ENCODE measurements at regions not wholly inside any gene's neighbourhood (a gene's known extent, or its start where the extent isn't known, plus 50 kb on each side); places are given as distances from the start of the nearest gene placed in this dataset.

DNA sequence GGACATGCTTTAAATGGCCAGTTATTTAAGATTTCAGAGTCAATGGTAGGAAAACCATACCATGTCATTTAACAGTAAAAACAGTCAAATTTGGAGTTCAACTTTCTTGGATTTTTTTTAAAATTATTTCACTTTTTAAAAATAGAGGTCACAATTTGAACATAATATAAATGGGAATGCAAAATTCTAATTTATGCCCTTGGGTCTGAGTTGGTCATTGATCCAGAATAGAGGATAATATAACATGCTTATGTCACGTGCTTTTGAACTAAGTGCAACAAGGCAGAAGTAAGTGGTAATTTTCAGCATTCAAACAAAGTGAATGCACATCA is 113.1 kb upstream of the SLC35F3 start:
- H3K36me3 ChIP-seq (ENCODE audit: insufficient read depth, low read length) = no peaks in the 10 kb centered on the region
- TF ChIP-seq EZH2 (IDR thresholded peaks at IDR 0.05; ENCODE audit: borderline replicate concordance, low read depth, low read length, severe bottlenecking) = no peak
- TF ChIP-seq, protein P1, sequence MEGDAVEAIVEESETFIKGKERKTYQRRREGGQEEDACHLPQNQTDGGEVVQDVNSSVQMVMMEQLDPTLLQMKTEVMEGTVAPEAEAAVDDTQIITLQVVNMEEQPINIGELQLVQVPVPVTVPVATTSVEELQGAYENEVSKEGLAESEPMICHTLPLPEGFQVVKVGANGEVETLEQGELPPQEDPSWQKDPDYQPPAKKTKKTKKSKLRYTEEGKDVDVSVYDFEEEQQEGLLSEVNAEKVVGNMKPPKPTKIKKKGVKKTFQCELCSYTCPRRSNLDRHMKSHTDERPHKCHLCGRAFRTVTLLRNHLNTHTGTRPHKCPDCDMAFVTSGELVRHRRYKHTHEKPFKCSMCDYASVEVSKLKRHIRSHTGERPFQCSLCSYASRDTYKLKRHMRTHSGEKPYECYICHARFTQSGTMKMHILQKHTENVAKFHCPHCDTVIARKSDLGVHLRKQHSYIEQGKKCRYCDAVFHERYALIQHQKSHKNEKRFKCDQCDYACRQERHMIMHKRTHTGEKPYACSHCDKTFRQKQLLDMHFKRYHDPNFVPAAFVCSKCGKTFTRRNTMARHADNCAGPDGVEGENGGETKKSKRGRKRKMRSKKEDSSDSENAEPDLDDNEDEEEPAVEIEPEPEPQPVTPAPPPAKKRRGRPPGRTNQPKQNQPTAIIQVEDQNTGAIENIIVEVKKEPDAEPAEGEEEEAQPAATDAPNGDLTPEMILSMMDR (IDR thresholded peaks at IDR 0.05; ENCODE audit: borderline replicate concordance, extremely low read depth, low read length, poor library complexity, severe bottlenecking) = no peak
- H3K4me1 ChIP-seq (ENCODE audit: insufficient read depth, low read length) = no peaks in the 10 kb centered on the region
- no peak overlapping the region for H3K27ac ChIP-seq (ENCODE audit: low read length)
- H4K20me1 ChIP-seq (ENCODE audit: insufficient read depth, low read length) = no peaks in the 10 kb centered on the region
- no peak overlapping the region for H3K4me3 ChIP-seq (ENCODE audit: low read depth in 1 of 2, low read length in 2 of 2)
- no peaks in the 10 kb centered on the region for H3K27me3 ChIP-seq (ENCODE audit: insufficient read depth, low read length, poor library complexity)
- H3K9ac ChIP-seq (ENCODE audit: low read depth, low read length) = no peak overlapping the region
- ATAC-seq (ENCODE audit: insufficient read depth, low read depth) (no peak), DNase-seq (no peak)
- H3K4me2 ChIP-seq (ENCODE audit: insufficient read depth, low read length) = no peak overlapping the region
- no peaks in the 10 kb centered on the region for H3K9me3 ChIP-seq (ENCODE audit: insufficient read depth, low read length, severe bottlenecking)
- H3K79me2 ChIP-seq (ENCODE audit: insufficient read depth, low read length) = no peaks in the 10 kb centered on the region
- H2AFZ ChIP-seq (ENCODE audit: low read depth, low read length) = no peak overlapping the region

- Histone ChIP-seq H3K4me1 (ENCODE audit: insufficient read depth, low read length) (no peaks in the 10 kb centered on the region), H2AFZ (ENCODE audit: low read depth, low read length) (no peak overlapping the region), H3K27me3 (ENCODE audit: insufficient read depth, low read length, poor library complexity) (no peaks in the 10 kb centered on the region), H3K9ac (ENCODE audit: low read depth, low read length) (no peak overlapping the region), H3K79me2 (ENCODE audit: insufficient read depth, low read length) (no peaks in the 10 kb centered on the region), H3K4me2 (ENCODE audit: insufficient read depth, low read length) (no peak overlapping the region), H3K27ac (ENCODE audit: low read length) (no peak overlapping the region), H3K4me3 (ENCODE audit: low read depth in 1 of 2, low read length in 2 of 2) (no peak overlapping the region), H3K9me3 (ENCODE audit: insufficient read depth, low read length, severe bottlenecking) (no peaks in the 10 kb centered on the region), H4K20me1 (ENCODE audit: insufficient read depth, low read length) (no peaks in the 10 kb centered on the region), H3K36me3 (ENCODE audit: insufficient read depth, low read length) (no peaks in the 10 kb centered on the region)
- DNase-seq = no peak
- no peak for ATAC-seq (ENCODE audit: insufficient read depth, low read depth)
- no peak for TF ChIP-seq EZH2 (IDR thresholded peaks at IDR 0.05; ENCODE audit: borderline replicate concordance, low read depth, low read length, severe bottlenecking)
These were observed 112.8 kb upstream of the SLC35F3 start for GRCh38 chr1:233791721-233792120.

- no peak overlapping the region for H3K4me2 ChIP-seq (ENCODE audit: insufficient read depth, low read length)
These were observed 109.6 kb upstream of the SLC35F3 start for GRCh38 chr1:233794863-233795262.

DNA sequence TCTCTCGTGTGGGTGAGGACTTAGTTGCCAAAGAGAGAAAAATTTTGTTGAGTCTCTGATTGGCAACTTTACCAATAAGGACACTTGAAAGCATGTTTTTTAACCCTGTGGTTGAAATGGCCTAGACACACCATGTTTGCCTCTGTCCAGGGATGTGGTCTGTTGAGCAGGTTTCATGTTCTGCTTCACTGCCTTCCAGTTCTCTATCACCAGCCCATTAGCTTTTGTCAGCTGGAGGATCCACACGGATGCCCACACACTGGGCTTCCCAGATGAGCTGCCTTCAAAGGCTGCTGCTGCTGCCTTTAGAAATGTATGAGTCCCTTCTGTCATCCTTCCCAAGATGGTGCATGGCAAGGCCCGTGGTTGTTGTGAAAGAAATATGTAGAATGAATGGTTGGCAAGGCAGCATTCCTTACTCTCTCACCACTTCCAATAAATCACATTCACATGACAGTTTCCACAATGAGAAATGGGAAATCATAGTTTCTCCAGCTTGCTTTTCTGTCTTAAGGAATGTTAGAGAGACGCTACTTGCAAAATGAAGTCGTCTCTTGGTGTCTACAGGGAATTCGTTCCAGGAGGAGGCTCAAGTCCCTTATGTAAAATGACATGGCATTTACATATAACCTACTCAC is 108.2 kb upstream of the SLC35F3 start:
- H3K4me2 ChIP-seq (ENCODE audit: insufficient read depth, low read length) = no peak overlapping the region
- no peaks in the 10 kb centered on the region for H3K36me3 ChIP-seq (ENCODE audit: insufficient read depth, low read length)
- H3K4me3 ChIP-seq (ENCODE audit: low read depth in 1 of 2, low read length in 2 of 2) = no peak overlapping the region
- H3K79me2 ChIP-seq (ENCODE audit: insufficient read depth, low read length) = no peaks in the 10 kb centered on the region
- H4K20me1 ChIP-seq (ENCODE audit: insufficient read depth, low read length) = no peaks in the 10 kb centered on the region
- no peak for ATAC-seq (ENCODE audit: insufficient read depth, low read depth)
- H3K9ac ChIP-seq (ENCODE audit: low read depth, low read length) = no peak overlapping the region
- no peaks in the 10 kb centered on the region for H3K9me3 ChIP-seq (ENCODE audit: insufficient read depth, low read length, severe bottlenecking)
- TF ChIP-seq, protein P1 (IDR thresholded peaks at IDR 0.05; ENCODE audit: borderline replicate concordance, extremely low read depth, low read length, poor library complexity, severe bottlenecking) = no peak
- no peak for TF ChIP-seq EZH2 (IDR thresholded peaks at IDR 0.05; ENCODE audit: borderline replicate concordance, low read depth, low read length, severe bottlenecking)
- no peak overlapping the region for H3K27ac ChIP-seq (ENCODE audit: low read length)
- no peaks in the 10 kb centered on the region for H3K27me3 ChIP-seq (ENCODE audit: insufficient read depth, low read length, poor library complexity)
- no peaks in the 10 kb centered on the region for H3K4me1 ChIP-seq (ENCODE audit: insufficient read depth, low read length)
- DNase-seq = no peak
- no peak overlapping the region for H2AFZ ChIP-seq (ENCODE audit: low read depth, low read length)

More at GRCh38 chr1:233794863-233795262, 109.6 kb upstream of the SLC35F3 start:
- Histone ChIP-seq H3K36me3 (ENCODE audit: insufficient read depth, low read length) (no peaks in the 10 kb centered on the region), H4K20me1 (ENCODE audit: insufficient read depth, low read length) (no peaks in the 10 kb centered on the region), H3K79me2 (ENCODE audit: insufficient read depth, low read length) (no peaks in the 10 kb centered on the region), H3K9me3 (ENCODE audit: insufficient read depth, low read length, severe bottlenecking) (no peaks in the 10 kb centered on the region), H3K4me3 (ENCODE audit: low read depth in 1 of 2, low read length in 2 of 2) (no peak overlapping the region), H2AFZ (ENCODE audit: low read depth, low read length) (no peak overlapping the region), H3K9ac (ENCODE audit: low read depth, low read length) (no peak overlapping the region), H3K27ac (ENCODE audit: low read length) (no peak overlapping the region), H3K4me1 (ENCODE audit: insufficient read depth, low read length) (no peaks in the 10 kb centered on the region), H3K27me3 (ENCODE audit: insufficient read depth, low read length, poor library complexity) (no peaks in the 10 kb centered on the region)
- DNase-seq = no peak
- ATAC-seq (ENCODE audit: insufficient read depth, low read depth) = no peak
- TF ChIP-seq, protein P1 (IDR thresholded peaks at IDR 0.05; ENCODE audit: borderline replicate concordance, extremely low read depth, low read length, poor library complexity, severe bottlenecking) = no peak
- no peak for TF ChIP-seq EZH2 (IDR thresholded peaks at IDR 0.05; ENCODE audit: borderline replicate concordance, low read depth, low read length, severe bottlenecking)
